ENCODE measurements at regions not wholly inside any gene's neighbourhood (a gene's known extent, or its start where the extent isn't known, plus 50 kb on each side); places are given as distances from the start of the nearest gene placed in this dataset.

- in situ Hi-C loops (cut with HindIII; ENCODE audit: extremely low pct_ligation_motif_present, low pct_unique_long_range_greater_than_20kb) (no loop called here), intact Hi-C loops (cut with micrococcal nuclease; ENCODE audit: unreplicated experiment) (no loop called here)
- H4K20me1 ChIP-seq (ENCODE audit: insufficient read depth, low read length): no peaks in the 10 kb centered on the region
- no TSS peak for BruUV-seq (replicated peaks)
- no peaks in the 10 kb centered on the region for H3K27me3 ChIP-seq (ENCODE audit: control insufficient read depth in 1 of 2, insufficient read depth in 2 of 2, low read length in 2 of 2)
- 0% methylated on average over 1 of the region's 1 CpG for WGBS (ENCODE audit: low lambda C conversion rate)
- H3K27ac ChIP-seq (ENCODE audit: extremely low read length, insufficient read depth, low read length): no peak overlapping the region
- no peak overlapping the region for H3K4me2 ChIP-seq (ENCODE audit: low read depth, low read length)
- DNase-seq (ENCODE audit: low spot score) (no peak), FAIRE-seq (no peak), ATAC-seq (no peak)
- no peaks in the 10 kb centered on the region for H3K4me1 ChIP-seq (ENCODE audit: insufficient read depth, low read length)
- TF ChIP-seq ZNF460 (CRISPR knock-in tag; IDR thresholded peaks at IDR 0.05; ENCODE audit: borderline replicate concordance): no peak
- TF ChIP-seq MLLT10 (CRISPR knock-in tag; IDR thresholded peaks at IDR 0.05): no peak
- TF ChIP-seq AGO2 (optimal IDR thresholded peaks at IDR 0.05; ENCODE audit: low read depth, low read length): no peak
- no peak for TF ChIP-seq PRDM15 (CRISPR knock-in tag; IDR thresholded peaks at IDR 0.05)
- no peak for TF ChIP-seq GFI1 (CRISPR knock-in tag; IDR thresholded peaks at IDR 0.05; ENCODE audit: borderline replicate concordance)
- TF ChIP-seq POLR2A (IDR thresholded peaks at IDR 0.05; ENCODE audit: insufficient read depth in 1 of 2, low read depth in 2 of 2, low read length in 2 of 2): no peak
- TF ChIP-seq TAF15 (IDR thresholded peaks at IDR 0.05; ENCODE audit: low read depth, low read length, poor library complexity, severe bottlenecking): no peak
- TF ChIP-seq IRF2 (CRISPR knock-in tag; IDR thresholded peaks at IDR 0.05): no peak
- H3K9me3 ChIP-seq (ENCODE audit: low read length): peaks cover 13% of the 10 kb centered on the region
- no peaks in the 10 kb centered on the region for H3K36me3 ChIP-seq (replicated peaks in 1 of 2; ENCODE audit: control insufficient read depth in 1 of 2, insufficient read depth in 2 of 2, low read length in 2 of 2)
- POLR2A ChIA-PET: no interaction called here
- no peak overlapping the region for H3K9ac ChIP-seq (ENCODE audit: insufficient read depth, low read depth, low read length)
- H3K4me3 ChIP-seq (replicated peaks in 1 of 3; ENCODE audit: insufficient read depth in 1 of 3, low read depth in 2 of 3, low read length in 3 of 3): no peak overlapping the region
- no peak overlapping the region for H2AFZ ChIP-seq (ENCODE audit: low read length)
- H3K79me2 ChIP-seq (ENCODE audit: insufficient read depth, low read length): no peaks in the 10 kb centered on the region
- CTCF ChIA-PET (ENCODE audit: low intra/inter-chr PET ratio, low total read pairs): no interaction called here
Observed at GRCh38 chr11:101291279-101291678, 161.7 kb upstream of the PGR start.

Data from HepG2 (cell line).